ENCODE measurements at regions not wholly inside any gene's neighbourhood (a gene's known extent, or its start where the extent isn't known, plus 50 kb on each side); places are given as distances from the start of the nearest gene placed in this dataset.

DNA sequence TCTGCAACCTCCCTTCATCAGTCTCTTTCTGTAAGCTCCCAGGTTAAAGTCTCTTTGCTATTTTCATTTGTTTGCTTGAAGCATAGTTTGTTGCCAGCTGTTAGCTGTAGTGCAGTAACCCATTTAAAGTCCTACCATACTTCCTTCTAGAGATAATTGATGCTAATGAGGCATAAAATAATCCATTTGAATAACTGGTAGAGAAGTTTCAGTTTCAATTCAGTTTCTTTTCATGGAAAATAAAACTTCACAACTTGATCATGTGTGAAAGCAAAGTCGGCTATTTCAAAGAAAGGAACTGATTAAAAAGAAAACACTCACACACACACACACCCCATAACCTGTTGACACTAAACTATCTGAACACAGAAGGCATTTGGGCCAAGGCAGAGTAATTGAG is 68.5 kb upstream of the TENT5A start:
- H3K23ac ChIP-seq (ENCODE audit: insufficient read length): no peak overlapping the region
- no peak overlapping the region for H4K8ac ChIP-seq (ENCODE audit: extremely low read depth, insufficient read depth, low read length)
- no peak overlapping the region for H3K56ac ChIP-seq (replicated peaks; ENCODE audit: insufficient read length, low read depth, low read length)
- no peak for FAIRE-seq
- no peak overlapping the region for H2BK5ac ChIP-seq (ENCODE audit: low read depth, low read length)
- H3K9me3 ChIP-seq (ENCODE audit: insufficient read depth in 2 of 2, low read depth in 1 of 2, low read length in 1 of 2): no peaks in the 10 kb centered on the region
- H3K79me1 ChIP-seq (ENCODE audit: low read depth, low read length): no peaks in the 10 kb centered on the region
- no peak overlapping the region for H3K14ac ChIP-seq (ENCODE audit: insufficient read length)
- POLR2A ChIA-PET (ENCODE audit: partially characterized antibody): no interaction called here
- H3K4me1 ChIP-seq (replicated peaks in 1 of 4; ENCODE audit: control insufficient read depth in 3 of 4, insufficient read depth in 4 of 4, low read length in 3 of 4): no peaks in the 10 kb centered on the region
- H3K4me3 ChIP-seq (ENCODE audit: extremely low read depth in 1 of 4, insufficient read depth in 2 of 4, low read depth in 3 of 4, low read length in 4 of 4): no peak overlapping the region
- no peak overlapping the region for H3K4me2 ChIP-seq (ENCODE audit: insufficient read depth in 1 of 2, low read depth in 2 of 2, low read length in 2 of 2)
- no peak overlapping the region for H2BK120ac ChIP-seq (replicated peaks; ENCODE audit: low read depth, low read length)
- no peak for DNase-seq (ENCODE audit: low read depth in 1 of 2, low spot score in 2 of 2)
- CTCF ChIA-PET (ENCODE audit: partially characterized antibody): no interaction called here
- H3K27ac ChIP-seq (ENCODE audit: low read depth, low read length): no peak overlapping the region
- H2AFZ ChIP-seq (ENCODE audit: low read length): no peak overlapping the region
- no peak for TF ChIP-seq TAF1 (IDR thresholded peaks at IDR 0.05; ENCODE audit: low read depth, low read length)
- TF ChIP-seq NANOG (IDR thresholded peaks at IDR 0.05; ENCODE audit: insufficient read depth, low read depth, low read length, poor library complexity, severe bottlenecking): no peak
- TF ChIP-seq SUZ12 (IDR thresholded peaks at IDR 0.05; ENCODE audit: low read length): no peak
- 73% methylated on average over 1 of the region's 1 CpG; no CpG with 5 or more reads in 1 of the 2 experiments for WGBS, 2 experiments (ENCODE audit: extremely low coverage in 1 of 2, insufficient coverage in 1 of 2, insufficient read length in 1 of 2, insufficient replicate concordance in 2 of 2, low coverage in 1 of 2, low lambda C conversion rate in 2 of 2, missing lambda C conversion rate in 1 of 2)
- no peak overlapping the region for H3K4ac ChIP-seq (replicated peaks; ENCODE audit: insufficient read length, low read depth, low read length)
- no peak overlapping the region for H2BK15ac ChIP-seq (ENCODE audit: low read length)
- H3K23me2 ChIP-seq (ENCODE audit: low read depth, low read length): no peaks in the 10 kb centered on the region
- H3K27me3 ChIP-seq (replicated peaks in 1 of 4; ENCODE audit: control insufficient read depth in 3 of 4, extremely low read depth in 1 of 4, insufficient read depth in 3 of 4, low read length in 3 of 4): no peaks in the 10 kb centered on the region
- H3K36me3 ChIP-seq (ENCODE audit: control insufficient read depth in 2 of 4, insufficient read depth in 4 of 4, low read length in 3 of 4): no peaks in the 10 kb centered on the region
- no peak overlapping the region for H3K9ac ChIP-seq (replicated peaks in 1 of 4; ENCODE audit: extremely low read depth in 1 of 4, low read depth in 3 of 4, low read length in 3 of 4)
- no peak overlapping the region for H2BK20ac ChIP-seq (ENCODE audit: low read length)
- no peak overlapping the region for H2AK5ac ChIP-seq (ENCODE audit: low read depth, low read length)
- H4K91ac ChIP-seq (replicated peaks; ENCODE audit: insufficient read length, low read length): no peak overlapping the region
- no peaks in the 10 kb centered on the region for H3K79me2 ChIP-seq (ENCODE audit: control insufficient read depth in 1 of 2, insufficient read depth in 2 of 2, low read length in 2 of 2)
- no peak overlapping the region for H2BK12ac ChIP-seq (ENCODE audit: low read depth, low read length)
- H4K20me1 ChIP-seq (replicated peaks in 1 of 2; ENCODE audit: control insufficient read depth in 1 of 2, insufficient read depth in 2 of 2, low read length in 2 of 2): no peaks in the 10 kb centered on the region
- H4K5ac ChIP-seq (ENCODE audit: insufficient read length, low read depth, low read length): no peak overlapping the region
- no peak overlapping the region for H3K18ac ChIP-seq (ENCODE audit: extremely low read depth, low read length)

Measured in H1 (cell line).